RWPE2 (cell line): ENCODE measurements at regions not wholly inside any gene's neighbourhood (a gene's known extent, or its start where the extent isn't known, plus 50 kb on each side); places are given as distances from the start of the nearest gene placed in this dataset.

Experiments
- ATAC-seq: fragments of 200-7000 bp; cut with Tn5 transposase; 3 replicates; pipeline ENCODE4 v1.9.1; 2021; ENCODE audit warnings: low read depth
- DNase-seq: peaks from one replicate; pipeline ENCODE4 v3.0.0-alpha.2; 2020; ENCODE audit warnings: low spot score
- H3K27ac ChIP-seq: fragments of 450-650 bp; 2 replicates; pipeline ENCODE4 v1.5.1; 2017; ENCODE audit warnings: mild to moderate bottlenecking; ENCODE audit not compliant: poor library complexity, severe bottlenecking
- H3K27me3 ChIP-seq: fragments of 250-450 bp; sonication (Bioruptor Pico); 2 replicates; pipeline ENCODE4 v1.5.1; 2021; ENCODE audit warnings: mild to moderate bottlenecking, moderate library complexity; ENCODE audit not compliant: insufficient read depth, poor library complexity, severe bottlenecking
- H3K36me3 ChIP-seq: fragments of 250-450 bp; sonication (Bioruptor Pico); 2 replicates; pipeline ENCODE4 v1.5.1; 2020; ENCODE audit warnings: low read depth, mild to moderate bottlenecking, moderate library complexity
- H3K4me1 ChIP-seq: fragments of 250-450 bp; sonication (Bioruptor Pico); 2 replicates; pipeline ENCODE4 v1.5.1; 2021; ENCODE audit warnings: mild to moderate bottlenecking, moderate library complexity; ENCODE audit not compliant: insufficient read depth, poor library complexity, severe bottlenecking
- H3K4me3 ChIP-seq: fragments of 250-450 bp; sonication (Bioruptor Pico); 2 replicates; pipeline ENCODE4 v1.5.1; 2021; ENCODE audit warnings: mild to moderate bottlenecking, moderate library complexity; ENCODE audit not compliant: severe bottlenecking
- H3K9me3 ChIP-seq: fragments of 250-450 bp; sonication (Bioruptor Pico); 2 replicates; pipeline ENCODE4 v1.5.1; 2021; ENCODE audit warnings: mild to moderate bottlenecking, moderate library complexity; ENCODE audit not compliant: severe bottlenecking
- CTCF ChIP-seq: fragments of 450-650 bp; IDR thresholded peaks from one replicate; pipeline ENCODE4 v1.5.1; 2017; ENCODE audit warnings: mild to moderate bottlenecking, moderate library complexity; ENCODE audit not compliant: poor library complexity, severe bottlenecking

DNA sequence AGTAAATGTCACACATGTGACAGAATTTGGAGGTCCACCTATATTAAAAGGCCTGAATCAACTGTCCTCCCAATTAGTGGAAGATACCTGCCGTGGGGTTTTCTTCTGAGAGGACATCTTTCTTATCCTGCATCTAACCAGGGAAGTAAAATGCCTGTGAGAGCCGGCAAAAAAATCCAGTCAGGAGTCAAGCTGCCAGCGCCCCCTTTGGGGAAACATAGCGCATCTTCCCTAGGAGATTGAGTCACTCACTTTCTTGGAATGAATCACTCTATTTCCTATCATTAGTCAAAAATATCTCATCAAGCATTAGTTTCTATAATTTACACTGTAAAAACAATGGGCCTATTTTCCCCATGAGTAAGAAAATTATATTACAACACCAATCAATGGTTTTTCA lies 66.4 kb upstream of the ANK3 start:
- Histone ChIP-seq H3K4me1 (no peaks in the 10 kb centered on the region), H3K27me3 (no peaks in the 10 kb centered on the region), H3K27ac (no peak overlapping the region), H3K9me3 (no peaks in the 10 kb centered on the region), H3K4me3 (no peak overlapping the region), H3K36me3 (no peaks in the 10 kb centered on the region)
- ATAC-seq (no peak), DNase-seq (no peak)
- no peak for TF ChIP-seq CTCF

- Histone ChIP-seq H3K27me3 (no peaks in the 10 kb centered on the region), H3K9me3 (no peaks in the 10 kb centered on the region), H3K36me3 (no peaks in the 10 kb centered on the region), H3K4me1 (no peaks in the 10 kb centered on the region), H3K4me3 (no peak overlapping the region), H3K27ac (no peak overlapping the region)
- no peak for TF ChIP-seq CTCF
- ATAC-seq (no peak), DNase-seq (no peak)
Measured at GRCh38 chr10:60454336-60454735, 64.7 kb upstream of the ANK3 start.

DNA sequence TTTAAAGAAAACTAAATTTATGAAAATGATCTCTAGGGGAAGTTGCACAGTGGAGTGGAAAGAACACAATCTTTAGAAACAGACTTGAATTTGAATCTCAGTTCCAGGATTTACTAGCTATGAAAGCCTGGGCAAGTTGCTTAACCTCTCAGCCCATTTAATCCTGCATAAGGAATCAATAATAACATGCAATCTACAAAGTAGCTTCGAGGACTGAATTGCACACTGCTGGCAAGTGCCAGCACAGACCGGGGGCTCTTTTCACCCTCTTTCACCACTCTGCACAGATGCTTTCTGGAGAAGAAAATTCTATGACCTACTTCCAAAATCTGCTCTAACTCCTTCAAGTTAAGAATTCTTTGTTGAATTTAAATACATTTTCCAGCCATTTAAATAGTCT lies 63.4 kb upstream of the ANK3 start:
- H3K4me1 ChIP-seq: no peaks in the 10 kb centered on the region
- ATAC-seq (no peak), DNase-seq (no peak)
- H3K4me3 ChIP-seq: no peak overlapping the region
- no peak for TF ChIP-seq CTCF
- no peaks in the 10 kb centered on the region for H3K9me3 ChIP-seq
- H3K27me3 ChIP-seq: no peaks in the 10 kb centered on the region
- H3K36me3 ChIP-seq: no peaks in the 10 kb centered on the region
- no peak overlapping the region for H3K27ac ChIP-seq

GRCh38 chr10:60450291-60450690 lies 60.6 kb upstream of the ANK3 start:
- no peak for TF ChIP-seq CTCF
- ATAC-seq (no peak), DNase-seq (no peak)
- peaks cover 9% of the 10 kb centered on the region for H3K4me1 ChIP-seq
- no peaks in the 10 kb centered on the region for H3K9me3 ChIP-seq
- no peak overlapping the region for H3K27ac ChIP-seq
- H3K4me3 ChIP-seq: no peak overlapping the region
- no peaks in the 10 kb centered on the region for H3K27me3 ChIP-seq
- no peaks in the 10 kb centered on the region for H3K36me3 ChIP-seq

DNA sequence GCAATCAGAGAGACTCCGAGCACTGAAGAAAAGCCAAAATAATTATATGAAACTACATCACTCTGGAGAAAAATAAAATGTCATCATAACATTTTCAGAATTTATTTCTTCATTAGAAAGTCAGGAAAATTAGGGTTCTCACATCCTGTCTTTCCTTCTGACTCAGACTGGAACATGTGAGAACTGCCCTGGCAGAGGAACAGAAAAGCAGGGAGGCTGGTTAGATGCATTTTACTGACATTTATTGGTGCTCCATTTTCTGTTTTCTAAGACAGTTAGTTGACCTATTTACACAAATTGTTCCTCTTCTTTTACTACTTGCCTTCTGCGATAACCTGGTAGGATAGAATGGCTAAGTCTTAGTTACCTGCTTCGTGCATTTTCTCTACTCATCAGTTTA lies 58.6 kb upstream of the ANK3 start:
- ATAC-seq (no peak), DNase-seq (no peak)
- Histone ChIP-seq H3K4me1 (peaks cover 9% of the 10 kb centered on the region), H3K27me3 (no peaks in the 10 kb centered on the region), H3K36me3 (no peaks in the 10 kb centered on the region), H3K4me3 (no peak overlapping the region), H3K27ac (no peak overlapping the region), H3K9me3 (no peaks in the 10 kb centered on the region)
- no peak for TF ChIP-seq CTCF
